ENCODE measurements at regions not wholly inside any gene's neighbourhood (a gene's known extent, or its start where the extent isn't known, plus 50 kb on each side); places are given as distances from the start of the nearest gene placed in this dataset.
A peak's percentile ranks its signal among the peaks of the same experiment; 100 is the strongest.

DNA sequence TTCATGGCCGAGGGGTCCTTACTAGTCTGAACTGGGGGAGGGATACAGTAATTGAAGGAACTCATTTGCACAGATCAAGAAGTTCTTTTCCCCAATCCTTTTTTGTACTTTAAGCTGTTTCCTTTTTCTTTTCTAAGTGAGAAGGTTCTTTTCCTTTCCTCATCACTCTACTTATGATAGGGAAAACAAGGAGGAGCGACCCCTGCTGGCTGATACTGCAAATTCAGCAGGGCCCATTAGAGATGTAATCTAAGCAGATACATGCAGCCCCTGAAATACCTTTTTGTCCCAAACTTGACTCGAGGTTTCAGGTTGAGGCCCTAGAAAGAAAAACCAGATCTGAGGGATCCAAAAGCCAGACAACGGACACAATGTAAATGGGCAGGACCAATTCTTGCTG, 305.5 kb downstream of the DNAJB9 start:
- TF ChIP-seq, protein P1, sequence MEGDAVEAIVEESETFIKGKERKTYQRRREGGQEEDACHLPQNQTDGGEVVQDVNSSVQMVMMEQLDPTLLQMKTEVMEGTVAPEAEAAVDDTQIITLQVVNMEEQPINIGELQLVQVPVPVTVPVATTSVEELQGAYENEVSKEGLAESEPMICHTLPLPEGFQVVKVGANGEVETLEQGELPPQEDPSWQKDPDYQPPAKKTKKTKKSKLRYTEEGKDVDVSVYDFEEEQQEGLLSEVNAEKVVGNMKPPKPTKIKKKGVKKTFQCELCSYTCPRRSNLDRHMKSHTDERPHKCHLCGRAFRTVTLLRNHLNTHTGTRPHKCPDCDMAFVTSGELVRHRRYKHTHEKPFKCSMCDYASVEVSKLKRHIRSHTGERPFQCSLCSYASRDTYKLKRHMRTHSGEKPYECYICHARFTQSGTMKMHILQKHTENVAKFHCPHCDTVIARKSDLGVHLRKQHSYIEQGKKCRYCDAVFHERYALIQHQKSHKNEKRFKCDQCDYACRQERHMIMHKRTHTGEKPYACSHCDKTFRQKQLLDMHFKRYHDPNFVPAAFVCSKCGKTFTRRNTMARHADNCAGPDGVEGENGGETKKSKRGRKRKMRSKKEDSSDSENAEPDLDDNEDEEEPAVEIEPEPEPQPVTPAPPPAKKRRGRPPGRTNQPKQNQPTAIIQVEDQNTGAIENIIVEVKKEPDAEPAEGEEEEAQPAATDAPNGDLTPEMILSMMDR (IDR thresholded peaks at IDR 0.05; ENCODE audit: low read depth, low read length, poor library complexity, severe bottlenecking): peak; percentile 84
- no peak for TF ChIP-seq EZH2phosphoT487 (IDR thresholded peaks at IDR 0.05; ENCODE audit: borderline replicate concordance, low read length)
